ENCODE measurements at regions not wholly inside any gene's neighbourhood (a gene's known extent, or its start where the extent isn't known, plus 50 kb on each side); places are given as distances from the start of the nearest gene placed in this dataset.

DNA sequence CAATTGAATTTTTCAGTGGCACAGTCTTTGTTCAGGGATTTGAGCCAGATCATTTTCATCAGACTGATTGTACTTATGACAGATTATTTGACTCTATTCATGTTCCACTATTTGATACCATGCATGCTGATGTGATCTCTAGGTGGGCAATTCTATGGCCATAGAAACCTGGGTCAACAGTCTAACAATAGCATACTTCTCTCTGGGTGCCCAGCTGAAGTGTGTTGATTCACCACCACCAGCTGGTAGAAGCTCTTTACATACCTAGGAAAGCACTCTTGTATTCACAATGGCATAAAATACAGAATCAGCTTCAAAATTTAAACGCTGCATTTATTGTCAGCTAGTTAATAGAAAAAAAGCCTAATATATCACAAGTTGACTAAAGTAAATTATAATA, 90.2 kb upstream of the TMTC2 start:
- TF ChIP-seq, protein P1, sequence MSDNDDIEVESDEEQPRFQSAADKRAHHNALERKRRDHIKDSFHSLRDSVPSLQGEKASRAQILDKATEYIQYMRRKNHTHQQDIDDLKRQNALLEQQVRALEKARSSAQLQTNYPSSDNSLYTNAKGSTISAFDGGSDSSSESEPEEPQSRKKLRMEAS (IDR thresholded peaks at IDR 0.05; ENCODE audit: low read depth, low read length), result no peak
- TF ChIP-seq, protein P2, sequence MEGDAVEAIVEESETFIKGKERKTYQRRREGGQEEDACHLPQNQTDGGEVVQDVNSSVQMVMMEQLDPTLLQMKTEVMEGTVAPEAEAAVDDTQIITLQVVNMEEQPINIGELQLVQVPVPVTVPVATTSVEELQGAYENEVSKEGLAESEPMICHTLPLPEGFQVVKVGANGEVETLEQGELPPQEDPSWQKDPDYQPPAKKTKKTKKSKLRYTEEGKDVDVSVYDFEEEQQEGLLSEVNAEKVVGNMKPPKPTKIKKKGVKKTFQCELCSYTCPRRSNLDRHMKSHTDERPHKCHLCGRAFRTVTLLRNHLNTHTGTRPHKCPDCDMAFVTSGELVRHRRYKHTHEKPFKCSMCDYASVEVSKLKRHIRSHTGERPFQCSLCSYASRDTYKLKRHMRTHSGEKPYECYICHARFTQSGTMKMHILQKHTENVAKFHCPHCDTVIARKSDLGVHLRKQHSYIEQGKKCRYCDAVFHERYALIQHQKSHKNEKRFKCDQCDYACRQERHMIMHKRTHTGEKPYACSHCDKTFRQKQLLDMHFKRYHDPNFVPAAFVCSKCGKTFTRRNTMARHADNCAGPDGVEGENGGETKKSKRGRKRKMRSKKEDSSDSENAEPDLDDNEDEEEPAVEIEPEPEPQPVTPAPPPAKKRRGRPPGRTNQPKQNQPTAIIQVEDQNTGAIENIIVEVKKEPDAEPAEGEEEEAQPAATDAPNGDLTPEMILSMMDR (IDR thresholded peaks at IDR 0.05; ENCODE audit: low read depth, low read length), result no peak
- no peak for TF ChIP-seq POLR2A (IDR thresholded peaks at IDR 0.05; ENCODE audit: extremely low read depth, insufficient read length)
- TF ChIP-seq MYC (IDR thresholded peaks at IDR 0.05; ENCODE audit: low read depth, low read length), result no peak
